ENCODE measurements at regions not wholly inside any gene's neighbourhood (a gene's known extent, or its start where the extent isn't known, plus 50 kb on each side); places are given as distances from the start of the nearest gene placed in this dataset.

GRCh38 chr13:24023073-24023472, 125.8 kb upstream of the C1QTNF9B start:
- TF ChIP-seq CTCF (IDR thresholded peaks at IDR 0.05; ENCODE audit: low read depth, low read length) (no peak), EZH2phosphoT487 (IDR thresholded peaks at IDR 0.05; ENCODE audit: low read depth) (no peak)

Data from OCI-LY3 (cell line).